Putamen (tissue), 1 donor: ENCODE measurements at regions not wholly inside any gene's neighbourhood (a gene's known extent, or its start where the extent isn't known, plus 50 kb on each side); places are given as distances from the start of the nearest gene placed in this dataset.
"Not testable (repeated sequence)": the region's sequence is repeated elsewhere in the genome, so short reads cannot be mapped to it uniquely, and the experiment has no call there.

Experiments
- DNase-seq: peaks from one replicate; pipeline ENCODE4 v3.0.0-alpha.2; 2016; ENCODE audit warnings: low spot score

- no peak for DNase-seq
These were observed 210.3 kb downstream of the OPA1 start for GRCh38 chr3:193803288-193803687.

GRCh38 chr3:193805448-193805847 lies 212.4 kb downstream of the OPA1 start:
- DNase-seq, result no peak

GRCh38 chr3:193808317-193808716 lies 215.3 kb downstream of the OPA1 start:
- DNase-seq, result no peak

- DNase-seq, result no peak
These were observed 216.1 kb downstream of the OPA1 start for GRCh38 chr3:193809106-193809505.

GRCh38 chr3:193812078-193812725 lies 219.2 kb downstream of the OPA1 start:
- DNase-seq, result no peak

- DNase-seq, result no peak
These were observed 219.9 kb downstream of the OPA1 start for GRCh38 chr3:193812791-193813500.

GRCh38 chr3:193813501-193813830 lies 220.5 kb downstream of the OPA1 start:
- no peak for DNase-seq

GRCh38 chr3:193814166-193814892 lies 221.3 kb downstream of the OPA1 start:
- DNase-seq, result no peak

GRCh38 chr3:193815246-193816027 lies 222.4 kb downstream of the OPA1 start:
- no peak for DNase-seq

- no peak for DNase-seq
These were observed 223.0 kb downstream of the OPA1 start for GRCh38 chr3:193816028-193816395.

- peak; percentile 58 for DNase-seq
These were observed 223.8 kb downstream of the OPA1 start for GRCh38 chr3:193816656-193817311.

- no peak for DNase-seq
These were observed 226.4 kb downstream of the OPA1 start for GRCh38 chr3:193819117-193820010.

GRCh38 chr3:193821151-193821668 lies 228.2 kb downstream of the OPA1 start:
- no peak for DNase-seq

GRCh38 chr3:193822492-193823212 lies 229.6 kb downstream of the OPA1 start:
- DNase-seq, result no peak

GRCh38 chr3:193823213-193823605 lies 230.2 kb downstream of the OPA1 start:
- DNase-seq, result not testable (repeated sequence)

GRCh38 chr3:193824365-193824764 lies 231.4 kb downstream of the OPA1 start:
- DNase-seq, result no peak

- no peak for DNase-seq
These were observed 232.6 kb downstream of the OPA1 start for GRCh38 chr3:193825617-193826016.

- no peak for DNase-seq
These were observed 233.3 kb downstream of the OPA1 start for GRCh38 chr3:193826159-193826795.

GRCh38 chr3:193827040-193827669 lies 234.1 kb downstream of the OPA1 start:
- no peak for DNase-seq
